ENCODE measurements at regions not wholly inside any gene's neighbourhood (a gene's known extent, or its start where the extent isn't known, plus 50 kb on each side); places are given as distances from the start of the nearest gene placed in this dataset.

- no peak for TF ChIP-seq FOXP2 (optimal IDR thresholded peaks at IDR 0.05; ENCODE audit: borderline replicate concordance, extremely low read depth, extremely low read length, insufficient read depth)
- no peak for TF ChIP-seq REST (IDR thresholded peaks at IDR 0.05; ENCODE audit: insufficient read depth in 1 of 2, low read depth in 2 of 2, low read length in 2 of 2)
- TF ChIP-seq POLR2AphosphoS5 (IDR thresholded peaks at IDR 0.05; ENCODE audit: low read depth, low read length) = no peak
- TF ChIP-seq TAF1 (IDR thresholded peaks at IDR 0.05; ENCODE audit: borderline replicate concordance, insufficient read depth, low read length) = no peak
Observed at GRCh38 chr14:30427846-30428245, 131.1 kb upstream of the G2E3 start.

- TF ChIP-seq POLR2AphosphoS5 (IDR thresholded peaks at IDR 0.05; ENCODE audit: low read depth, low read length) = no peak
- TF ChIP-seq FOXP2 (optimal IDR thresholded peaks at IDR 0.05; ENCODE audit: borderline replicate concordance, extremely low read depth, extremely low read length, insufficient read depth) = no peak
- no peak for TF ChIP-seq REST (IDR thresholded peaks at IDR 0.05; ENCODE audit: insufficient read depth in 1 of 2, low read depth in 2 of 2, low read length in 2 of 2)
- no peak for TF ChIP-seq TAF1 (IDR thresholded peaks at IDR 0.05; ENCODE audit: borderline replicate concordance, insufficient read depth, low read length)
- no peak for TF ChIP-seq SIN3A (IDR thresholded peaks at IDR 0.05; ENCODE audit: borderline replicate concordance, insufficient read depth, low read length)
Observed at GRCh38 chr14:30431552-30431951, 127.4 kb upstream of the G2E3 start.

- TF ChIP-seq REST (IDR thresholded peaks at IDR 0.05; ENCODE audit: insufficient read depth in 1 of 2, low read depth in 2 of 2, low read length in 2 of 2) = no peak
- no peak for TF ChIP-seq POLR2AphosphoS5 (IDR thresholded peaks at IDR 0.05; ENCODE audit: low read depth, low read length)
- no peak for TF ChIP-seq TAF1 (IDR thresholded peaks at IDR 0.05; ENCODE audit: borderline replicate concordance, insufficient read depth, low read length)
- no peak for TF ChIP-seq SIN3A (IDR thresholded peaks at IDR 0.05; ENCODE audit: borderline replicate concordance, insufficient read depth, low read length)
- TF ChIP-seq FOXP2 (optimal IDR thresholded peaks at IDR 0.05; ENCODE audit: borderline replicate concordance, extremely low read depth, extremely low read length, insufficient read depth) = no peak
Observed at GRCh38 chr14:30440961-30441360, 118.0 kb upstream of the G2E3 start.

GRCh38 chr14:30443368-30444007 is 115.5 kb upstream of the G2E3 start:
- no peak for TF ChIP-seq TAF1 (IDR thresholded peaks at IDR 0.05; ENCODE audit: borderline replicate concordance, insufficient read depth, low read length)
- no peak for TF ChIP-seq POLR2AphosphoS5 (IDR thresholded peaks at IDR 0.05; ENCODE audit: low read depth, low read length)
- no peak for TF ChIP-seq FOXP2 (optimal IDR thresholded peaks at IDR 0.05; ENCODE audit: borderline replicate concordance, extremely low read depth, extremely low read length, insufficient read depth)
- no peak for TF ChIP-seq SIN3A (IDR thresholded peaks at IDR 0.05; ENCODE audit: borderline replicate concordance, insufficient read depth, low read length)
- no peak for TF ChIP-seq REST (IDR thresholded peaks at IDR 0.05; ENCODE audit: insufficient read depth in 1 of 2, low read depth in 2 of 2, low read length in 2 of 2)

GRCh38 chr14:30444451-30444850 is 114.5 kb upstream of the G2E3 start:
- no peak for TF ChIP-seq FOXP2 (optimal IDR thresholded peaks at IDR 0.05; ENCODE audit: borderline replicate concordance, extremely low read depth, extremely low read length, insufficient read depth)
- no peak for TF ChIP-seq SIN3A (IDR thresholded peaks at IDR 0.05; ENCODE audit: borderline replicate concordance, insufficient read depth, low read length)
- TF ChIP-seq POLR2AphosphoS5 (IDR thresholded peaks at IDR 0.05; ENCODE audit: low read depth, low read length) = no peak
- no peak for TF ChIP-seq TAF1 (IDR thresholded peaks at IDR 0.05; ENCODE audit: borderline replicate concordance, insufficient read depth, low read length)
- TF ChIP-seq REST (IDR thresholded peaks at IDR 0.05; ENCODE audit: insufficient read depth in 1 of 2, low read depth in 2 of 2, low read length in 2 of 2) = no peak
